GM13977 (cell line): ENCODE measurements at regions not wholly inside any gene's neighbourhood (a gene's known extent, or its start where the extent isn't known, plus 50 kb on each side); places are given as distances from the start of the nearest gene placed in this dataset.
A peak's percentile ranks its signal among the peaks of the same experiment; 100 is the strongest.
"Not testable (repeated sequence)": the region's sequence is repeated elsewhere in the genome, so short reads cannot be mapped to it uniquely, and the experiment has no call there.

Experiments
- DNase-seq: peaks from one replicate; pipeline ENCODE4 v3.0.0; 2012; ENCODE audit warnings: low spot score
- CTCF ChIP-seq: IDR thresholded peaks from 2 replicates; pipeline ENCODE4 v1.5.1; 2012; ENCODE audit warnings: mild to moderate bottlenecking, control low read depth; ENCODE audit not compliant: insufficient read depth; ENCODE audit errors: extremely low read depth, missing control alignments
- in situ Hi-C: fragments of 300-500 bp; cut with MboI; formaldehyde crosslinking; loops from one replicate; pipeline ENCODE4 v1.12.0; 2022; ENCODE audit warnings: low sequenced_read_pairs, low pct_unique_long_range_greater_than_20kb, mixed read lengths, inconsistent platforms; ENCODE audit not compliant: unreplicated experiment

GRCh38 chr7:29627631-29628030 is 64.0 kb downstream of the PRR15 start:
- DNase-seq = no peak
- in situ Hi-C loops = no loop called here
- TF ChIP-seq CTCF = no peak

- in situ Hi-C loops = no loop called here
- TF ChIP-seq CTCF = no peak
- DNase-seq = no peak
These were observed 65.9 kb downstream of the PRR15 start for GRCh38 chr7:29629507-29629906.

- peak; percentile 41 for TF ChIP-seq CTCF
- DNase-seq, in situ Hi-C loops: not testable (repeated sequence)
These were observed 71.7 kb downstream of the PRR15 start for GRCh38 chr7:29635067-29636008.

- TF ChIP-seq CTCF = no peak
- in situ Hi-C loops = no loop called here
- DNase-seq = no peak
These were observed 72.3 kb downstream of the PRR15 start for GRCh38 chr7:29636009-29636351.

- in situ Hi-C loops = no loop called here
- TF ChIP-seq CTCF = no peak
- DNase-seq = no peak
These were observed 73.7 kb downstream of the PRR15 start for GRCh38 chr7:29637374-29637773.

GRCh38 chr7:29638841-29639240 is 75.2 kb downstream of the PRR15 start:
- in situ Hi-C loops, DNase-seq: not testable (repeated sequence)

GRCh38 chr7:29639386-29639785 is 75.8 kb downstream of the PRR15 start:
- DNase-seq = no peak
- TF ChIP-seq CTCF = no peak
- in situ Hi-C loops = no loop called here
